Spinal cord (tissue), 9 donors: ENCODE measurements at regions not wholly inside any gene's neighbourhood (a gene's known extent, or its start where the extent isn't known, plus 50 kb on each side); places are given as distances from the start of the nearest gene placed in this dataset.
A peak's percentile ranks its signal among the peaks of the same experiment; 100 is the strongest.

Experiments
- DNase-seq, 6 donors: peaks; one replicate each; pipeline versions ENCODE4 v3.0.0 to v3.0.0-alpha.2; 2013 to 2015; ENCODE audit warnings: low spot score in 6 of 6, low read depth in 4 of 6
- H3K27ac ChIP-seq: one replicate; pipeline ENCODE4 v1.5.1; 2013; ENCODE audit warnings: low read depth, low read length, control low read depth
- H3K27me3 ChIP-seq: one replicate; pipeline ENCODE4 v1.6.1; 2013; ENCODE audit warnings: low read length; ENCODE audit not compliant: control insufficient read depth, insufficient read depth
- H3K36me3 ChIP-seq: one replicate; pipeline ENCODE4 v1.6.1; 2013; ENCODE audit warnings: low read length; ENCODE audit not compliant: control insufficient read depth, insufficient read depth
- H3K4me1 ChIP-seq: one replicate; pipeline ENCODE4 v1.6.1; 2013; ENCODE audit warnings: low read length; ENCODE audit not compliant: control insufficient read depth, insufficient read depth
- H3K4me3 ChIP-seq: one replicate; pipeline ENCODE4 v1.5.1; 2013; ENCODE audit warnings: low read depth, low read length, control low read depth
- H3K9me3 ChIP-seq: one replicate; pipeline ENCODE4 v1.6.1; 2013; ENCODE audit warnings: low read length; ENCODE audit not compliant: control insufficient read depth, insufficient read depth
- WGBS: methylation state at CpG from one replicate; pipeline ENCODE4 v1.1.5; 2013; ENCODE audit warnings: missing lambda C conversion rate; ENCODE audit not compliant: insufficient coverage; 5-methylcytosine and 5-hydroxymethylcytosine counted together
- donor health status: healthy.

GRCh38 chr11:111173221-111173620 lies 72.3 kb upstream of the POU2AF2 start:
- no peaks in the 10 kb centered on the region for H3K9me3 ChIP-seq
- H3K27me3 ChIP-seq = no peaks in the 10 kb centered on the region
- H3K36me3 ChIP-seq = no peaks in the 10 kb centered on the region
- no peak for DNase-seq
- H3K4me1 ChIP-seq = no peaks in the 10 kb centered on the region
- H3K4me3 ChIP-seq = no peak overlapping the region
- no peak overlapping the region for H3K27ac ChIP-seq
- 92% methylated on average over 3 of the region's 3 CpGs for WGBS

DNA sequence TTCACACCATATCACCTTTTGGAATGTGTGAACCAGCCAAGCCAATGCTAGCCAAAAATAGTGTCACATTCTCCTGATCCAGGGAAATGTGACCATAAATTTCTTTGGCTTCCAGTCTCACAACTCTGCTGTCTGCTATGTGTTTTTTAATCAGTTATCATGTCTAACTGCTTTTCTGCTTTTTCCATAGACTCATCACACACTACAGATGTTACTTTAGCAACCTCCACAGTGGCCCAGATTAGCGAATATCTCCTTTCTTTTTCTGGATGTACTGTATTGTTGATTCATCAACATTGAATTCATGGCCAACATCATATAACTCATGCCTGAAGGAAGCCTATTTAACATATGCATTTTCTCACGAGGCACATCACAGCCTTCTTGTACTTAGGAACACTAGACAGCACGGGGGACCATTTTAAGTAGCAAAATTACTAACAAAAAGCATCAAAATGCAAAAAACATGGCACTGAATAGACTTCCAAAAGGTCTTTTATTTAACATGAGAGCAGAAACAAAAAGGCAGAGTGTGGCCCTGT lies 73.1 kb upstream of the POU2AF2 start:
- H3K4me1 ChIP-seq = no peaks in the 10 kb centered on the region
- H3K27me3 ChIP-seq = no peaks in the 10 kb centered on the region
- no peaks in the 10 kb centered on the region for H3K9me3 ChIP-seq
- WGBS = 0% methylated on average over 2 of the region's 3 CpGs
- DNase-seq = peak in 1 of 6 donors; percentile 71
- no peaks in the 10 kb centered on the region for H3K36me3 ChIP-seq
- no peak overlapping the region for H3K4me3 ChIP-seq
- H3K27ac ChIP-seq = no peak overlapping the region

GRCh38 chr11:111170761-111171379 lies 74.7 kb upstream of the POU2AF2 start:
- DNase-seq = no peak
- WGBS = 97% methylated on average over 7 of the region's 11 CpGs
- H3K4me1 ChIP-seq = no peaks in the 10 kb centered on the region

GRCh38 chr11:111169367-111169766 lies 76.2 kb upstream of the POU2AF2 start:
- no peaks in the 10 kb centered on the region for H3K4me1 ChIP-seq
- no peaks in the 10 kb centered on the region for H3K36me3 ChIP-seq
- no CpG with 5 or more reads among the region's 5 CpGs for WGBS
- no peak overlapping the region for H3K27ac ChIP-seq
- no peak for DNase-seq
- no peak overlapping the region for H3K4me3 ChIP-seq
- H3K27me3 ChIP-seq = no peaks in the 10 kb centered on the region
- no peaks in the 10 kb centered on the region for H3K9me3 ChIP-seq

More at GRCh38 chr11:111170761-111171379, 74.7 kb upstream of the POU2AF2 start:
- no peak overlapping the region for H3K4me3 ChIP-seq
- no peak overlapping the region for H3K27ac ChIP-seq
- no peaks in the 10 kb centered on the region for H3K36me3 ChIP-seq
- no peaks in the 10 kb centered on the region for H3K27me3 ChIP-seq
- H3K9me3 ChIP-seq = no peaks in the 10 kb centered on the region

DNA sequence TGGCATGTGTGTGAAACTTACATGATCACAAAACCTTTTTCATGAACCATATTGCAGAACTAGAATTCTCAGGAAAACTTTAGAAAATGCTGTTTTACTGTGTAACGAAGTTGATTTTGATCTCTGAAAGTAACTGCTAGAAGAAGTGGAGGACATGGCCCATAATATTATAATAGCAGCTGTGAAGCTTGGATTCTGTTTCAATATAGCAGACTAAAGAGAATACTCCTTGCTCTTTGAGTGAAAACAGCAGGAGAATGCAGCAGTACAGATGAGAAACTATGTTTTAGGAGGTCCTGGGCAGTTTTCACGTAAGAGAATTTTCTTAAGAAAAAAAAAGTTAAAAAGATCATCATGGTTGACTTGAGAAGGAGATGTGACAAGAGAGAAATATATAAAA lies 76.7 kb upstream of the POU2AF2 start:
- Histone ChIP-seq H3K4me1 (no peaks in the 10 kb centered on the region), H3K9me3 (no peaks in the 10 kb centered on the region), H3K4me3 (no peak overlapping the region), H3K36me3 (no peaks in the 10 kb centered on the region), H3K27me3 (no peaks in the 10 kb centered on the region), H3K27ac (no peak overlapping the region)
- WGBS = 82% methylated on average over 2 of the region's 2 CpGs
- DNase-seq = no peak

DNA sequence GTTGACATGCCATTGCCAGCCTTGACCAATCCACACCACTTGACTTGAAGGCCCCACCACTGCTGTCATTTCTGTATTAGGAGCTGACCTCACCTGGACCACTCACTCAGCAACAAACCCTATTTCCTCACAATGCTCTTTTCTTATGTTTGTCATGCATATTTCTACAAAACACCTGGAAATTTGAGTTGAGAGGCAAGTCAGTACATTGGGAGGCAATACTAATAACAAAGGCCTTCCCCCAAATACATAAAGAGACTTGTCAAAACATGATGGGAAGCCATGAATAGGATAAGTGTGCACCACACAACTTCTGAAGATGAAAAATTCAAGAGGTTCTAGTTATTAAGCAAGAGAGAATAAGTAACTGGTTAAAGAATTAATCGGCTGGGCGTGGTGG lies 77.9 kb upstream of the POU2AF2 start:
- no peaks in the 10 kb centered on the region for H3K4me1 ChIP-seq
- no peaks in the 10 kb centered on the region for H3K9me3 ChIP-seq
- no peak overlapping the region for H3K27ac ChIP-seq
- 100% methylated on average over 2 of the region's 2 CpGs for WGBS
- H3K27me3 ChIP-seq = no peaks in the 10 kb centered on the region
- H3K36me3 ChIP-seq = no peaks in the 10 kb centered on the region
- H3K4me3 ChIP-seq = no peak overlapping the region
- no peak for DNase-seq

DNA sequence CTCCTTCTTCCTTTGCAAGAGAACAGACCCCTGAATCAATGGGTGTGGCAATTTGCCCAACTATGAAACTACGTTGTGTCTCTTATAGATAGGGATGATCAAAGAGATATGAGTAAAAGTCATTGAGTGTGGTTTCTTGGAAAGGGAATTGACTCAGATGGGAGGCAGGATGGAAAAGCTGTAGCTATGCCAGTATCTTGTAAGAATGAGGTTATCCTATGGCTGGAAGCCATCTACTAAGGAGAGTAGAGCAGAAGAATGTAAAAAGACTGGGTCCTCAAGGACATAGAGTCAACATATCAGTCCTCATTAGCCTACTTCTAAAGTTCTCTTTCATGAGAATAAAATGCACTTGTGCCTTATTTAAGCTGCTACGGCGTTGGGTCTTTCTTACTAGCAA lies 78.9 kb upstream of the POU2AF2 start:
- DNase-seq = no peak
- no peak overlapping the region for H3K4me3 ChIP-seq
- no peaks in the 10 kb centered on the region for H3K27me3 ChIP-seq
- WGBS = 71% methylated on average over 1 of the region's 3 CpGs
- H3K27ac ChIP-seq = no peak overlapping the region
- H3K4me1 ChIP-seq = no peaks in the 10 kb centered on the region
- no peaks in the 10 kb centered on the region for H3K36me3 ChIP-seq
- no peaks in the 10 kb centered on the region for H3K9me3 ChIP-seq

DNA sequence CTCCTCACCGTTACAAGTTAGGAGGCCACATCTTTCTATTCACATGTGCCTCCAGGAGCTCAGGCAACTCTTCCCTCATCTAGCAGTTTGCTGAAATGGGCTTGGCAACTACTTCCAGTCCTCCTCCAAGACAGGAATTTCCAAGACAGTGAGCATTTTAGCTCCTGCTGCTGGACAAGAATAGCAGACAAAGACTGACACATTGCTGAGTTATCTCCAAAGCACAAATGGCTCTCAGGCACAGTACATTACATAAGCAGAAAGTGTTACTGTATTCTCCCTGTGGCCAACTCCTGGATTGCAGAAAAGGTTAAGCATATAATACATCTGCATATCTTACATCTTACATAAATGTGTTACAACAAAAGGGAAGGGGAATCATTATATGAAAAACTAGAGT lies 83.2 kb upstream of the POU2AF2 start:
- Histone ChIP-seq H3K27ac (no peak overlapping the region), H3K4me1 (no peaks in the 10 kb centered on the region), H3K4me3 (no peak overlapping the region), H3K27me3 (no peaks in the 10 kb centered on the region), H3K36me3 (no peaks in the 10 kb centered on the region), H3K9me3 (no peaks in the 10 kb centered on the region)
- 86% methylated on average over 1 of the region's 1 CpG for WGBS
- DNase-seq = peak in 1 of 6 donors; percentile 19

DNA sequence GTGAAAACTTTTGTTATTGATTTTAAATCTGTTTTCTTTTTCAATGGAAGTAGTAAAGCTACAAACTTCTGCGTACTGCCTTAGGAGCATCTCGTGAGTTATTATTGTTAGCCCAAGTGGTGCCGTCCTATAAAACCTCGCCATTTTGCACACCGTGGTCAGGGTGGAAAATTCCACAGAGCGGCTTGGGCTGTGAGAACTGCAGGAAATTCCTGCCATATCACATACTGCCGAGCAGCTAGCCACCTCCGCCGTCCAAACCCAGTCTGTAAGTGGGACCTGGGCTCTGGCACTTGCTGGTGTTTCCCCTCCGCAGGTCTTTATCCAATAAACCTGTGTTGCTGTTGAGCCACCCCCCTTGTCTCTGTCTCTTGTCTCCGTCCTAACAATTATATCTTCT lies 88.0 kb upstream of the POU2AF2 start:
- H3K27me3 ChIP-seq = no peaks in the 10 kb centered on the region
- H3K4me3 ChIP-seq = no peak overlapping the region
- no peak for DNase-seq
- H3K4me1 ChIP-seq = no peaks in the 10 kb centered on the region
- H3K9me3 ChIP-seq = no peaks in the 10 kb centered on the region
- H3K27ac ChIP-seq = no peak overlapping the region
- H3K36me3 ChIP-seq = no peaks in the 10 kb centered on the region
- WGBS = 92% methylated on average over 5 of the region's 11 CpGs

- 83% methylated on average over 2 of the region's 2 CpGs for WGBS
- Histone ChIP-seq H3K9me3 (no peaks in the 10 kb centered on the region), H3K4me1 (no peaks in the 10 kb centered on the region), H3K36me3 (no peaks in the 10 kb centered on the region), H3K27ac (no peak overlapping the region), H3K4me3 (no peak overlapping the region), H3K27me3 (no peaks in the 10 kb centered on the region)
- no peak for DNase-seq
Measured at GRCh38 chr11:111155021-111155420, 90.5 kb upstream of the POU2AF2 start.
